Type B pancreatic cell (in vitro differentiated cells): ENCODE measurements at regions not wholly inside any gene's neighbourhood (a gene's known extent, or its start where the extent isn't known, plus 50 kb on each side); places are given as distances from the start of the nearest gene placed in this dataset.

ENCODE experiments used
- DNase-seq: peaks from one replicate; pipeline ENCODE4 v3.0.0; 2021; ENCODE audit warnings: mixed read lengths; ENCODE audit not compliant: unreplicated experiment; ENCODE audit errors: extremely low spot score
- H3K27ac Mint-ChIP-seq: 2 replicates; pipeline ENCODE4 v1.8.0; 2021; ENCODE audit warnings: mild to moderate bottlenecking, mixed read lengths
- H3K27me3 Mint-ChIP-seq: 2 replicates; pipeline ENCODE4 v1.8.0; 2021; ENCODE audit warnings: mixed read lengths
- H3K36me3 Mint-ChIP-seq: 2 replicates; pipeline ENCODE4 v1.8.0; 2021; ENCODE audit warnings: mixed read lengths
- H3K4me1 Mint-ChIP-seq: one replicate; pipeline ENCODE4 v1.8.0; 2021; ENCODE audit warnings: mixed read lengths; ENCODE audit not compliant: unreplicated experiment
- H3K4me3 Mint-ChIP-seq: 2 replicates; pipeline ENCODE4 v1.8.0; 2021; ENCODE audit warnings: mild to moderate bottlenecking, mixed read lengths
- H3K9me3 Mint-ChIP-seq: 2 replicates; pipeline ENCODE4 v1.8.0; 2021; ENCODE audit warnings: mixed read lengths
- TF ChIP-seq, protein P1 (sequence below): fragments of 200-600 bp; sonication (generic); conservative IDR thresholded peaks from 2 replicates; pipeline ENCODE4 v1.5.0; 2021; ENCODE audit warnings: antibody characterized with exemption, mild to moderate bottlenecking

DNA sequence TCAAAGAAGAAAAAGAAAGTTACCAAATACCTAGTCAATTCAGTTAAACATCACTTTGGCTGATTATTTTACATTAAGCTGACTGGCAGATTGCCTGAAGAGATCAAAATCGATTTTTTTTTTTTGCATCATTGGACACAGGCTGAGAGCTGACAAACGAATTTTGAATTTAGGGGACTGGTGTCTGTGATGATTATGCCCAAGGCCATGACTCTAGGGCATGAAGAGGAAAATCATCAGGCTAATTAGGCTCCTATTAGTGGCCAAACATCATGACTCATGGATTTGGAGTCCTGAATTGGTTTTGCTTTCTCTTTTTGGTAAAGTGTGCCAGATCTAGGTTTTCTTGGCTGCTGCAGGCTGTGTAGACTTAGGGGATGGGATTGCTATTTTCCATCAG lies 829.3 kb upstream of the LCORL start:
- Mint-ChIP-seq H3K27me3 (no peaks in the 10 kb centered on the region), H3K4me3 (no peak overlapping the region), H3K9me3 (peaks cover 13% of the 10 kb centered on the region), H3K27ac (no peak overlapping the region), H3K4me1 (peaks cover 7% of the 10 kb centered on the region), H3K36me3 (no peaks in the 10 kb centered on the region)
- TF ChIP-seq, protein P1, sequence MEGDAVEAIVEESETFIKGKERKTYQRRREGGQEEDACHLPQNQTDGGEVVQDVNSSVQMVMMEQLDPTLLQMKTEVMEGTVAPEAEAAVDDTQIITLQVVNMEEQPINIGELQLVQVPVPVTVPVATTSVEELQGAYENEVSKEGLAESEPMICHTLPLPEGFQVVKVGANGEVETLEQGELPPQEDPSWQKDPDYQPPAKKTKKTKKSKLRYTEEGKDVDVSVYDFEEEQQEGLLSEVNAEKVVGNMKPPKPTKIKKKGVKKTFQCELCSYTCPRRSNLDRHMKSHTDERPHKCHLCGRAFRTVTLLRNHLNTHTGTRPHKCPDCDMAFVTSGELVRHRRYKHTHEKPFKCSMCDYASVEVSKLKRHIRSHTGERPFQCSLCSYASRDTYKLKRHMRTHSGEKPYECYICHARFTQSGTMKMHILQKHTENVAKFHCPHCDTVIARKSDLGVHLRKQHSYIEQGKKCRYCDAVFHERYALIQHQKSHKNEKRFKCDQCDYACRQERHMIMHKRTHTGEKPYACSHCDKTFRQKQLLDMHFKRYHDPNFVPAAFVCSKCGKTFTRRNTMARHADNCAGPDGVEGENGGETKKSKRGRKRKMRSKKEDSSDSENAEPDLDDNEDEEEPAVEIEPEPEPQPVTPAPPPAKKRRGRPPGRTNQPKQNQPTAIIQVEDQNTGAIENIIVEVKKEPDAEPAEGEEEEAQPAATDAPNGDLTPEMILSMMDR = no peak
- no peak for DNase-seq

DNA sequence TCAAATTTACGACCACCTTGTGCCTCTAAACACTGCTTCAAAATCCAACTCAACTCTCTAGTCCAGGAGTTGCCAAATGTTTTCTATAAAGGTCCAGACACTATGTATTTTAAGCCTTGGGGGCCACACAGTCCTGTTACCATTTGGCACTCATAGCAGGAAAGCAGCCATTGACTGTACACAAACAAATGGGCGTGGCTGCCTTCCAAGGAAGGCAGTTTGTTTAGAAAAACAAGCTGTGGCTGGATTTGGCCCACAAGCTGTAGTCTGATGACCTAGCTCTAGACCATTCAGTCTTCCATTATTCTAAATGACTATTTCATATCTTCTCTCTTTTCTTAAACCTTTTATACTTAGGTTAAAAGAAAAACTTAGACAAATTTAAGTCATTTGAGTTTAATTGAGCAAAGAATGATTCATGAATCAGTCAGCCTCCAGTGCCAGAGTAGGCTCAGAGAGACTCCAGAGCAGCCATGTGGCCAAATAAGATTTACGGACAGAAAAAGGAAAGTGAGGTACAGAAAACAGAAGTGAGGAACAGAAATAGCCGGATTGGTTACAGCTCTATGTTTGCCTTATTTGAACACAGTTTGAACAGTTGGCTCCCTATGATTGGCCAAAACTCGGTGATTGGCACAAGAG lies 825.8 kb upstream of the LCORL start:
- no peaks in the 10 kb centered on the region for H3K36me3 Mint-ChIP-seq
- no peak overlapping the region for H3K4me3 Mint-ChIP-seq

DNA sequence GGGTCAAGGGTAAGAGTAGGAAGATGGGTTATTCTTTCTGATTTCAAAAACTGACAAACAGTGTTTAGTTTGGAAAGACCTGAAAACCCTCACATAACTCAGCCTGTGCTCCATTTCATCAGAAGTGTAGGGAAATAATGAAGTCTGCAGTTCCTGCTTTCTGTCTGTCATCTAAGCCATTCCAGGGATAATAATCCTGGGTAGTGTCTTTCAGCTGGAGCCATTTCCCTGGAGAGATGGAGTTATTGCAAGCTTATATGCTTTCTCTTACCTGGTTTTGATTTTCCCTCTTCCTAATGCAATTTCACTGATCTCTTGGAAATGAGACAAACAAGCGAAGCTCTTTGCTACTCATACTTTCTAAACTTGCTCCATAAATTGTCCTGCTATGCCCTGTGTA lies 824.8 kb upstream of the LCORL start:
- TF ChIP-seq, protein P1 = no peak
- Mint-ChIP-seq H3K27ac (no peak overlapping the region), H3K4me1 (peaks cover 7% of the 10 kb centered on the region), H3K27me3 (no peaks in the 10 kb centered on the region), H3K9me3 (peaks cover 25% of the 10 kb centered on the region), H3K36me3 (no peaks in the 10 kb centered on the region), H3K4me3 (no peak overlapping the region)
- no peak for DNase-seq

More for the DNA sequence above, 825.8 kb upstream of the LCORL start:
- DNase-seq = no peak
- H3K9me3 Mint-ChIP-seq = peaks cover 17% of the 10 kb centered on the region
- no peaks in the 10 kb centered on the region for H3K27me3 Mint-ChIP-seq
- no peak overlapping the region for H3K27ac Mint-ChIP-seq
- peaks cover 7% of the 10 kb centered on the region for H3K4me1 Mint-ChIP-seq
- TF ChIP-seq, protein P1 = no peak

DNA sequence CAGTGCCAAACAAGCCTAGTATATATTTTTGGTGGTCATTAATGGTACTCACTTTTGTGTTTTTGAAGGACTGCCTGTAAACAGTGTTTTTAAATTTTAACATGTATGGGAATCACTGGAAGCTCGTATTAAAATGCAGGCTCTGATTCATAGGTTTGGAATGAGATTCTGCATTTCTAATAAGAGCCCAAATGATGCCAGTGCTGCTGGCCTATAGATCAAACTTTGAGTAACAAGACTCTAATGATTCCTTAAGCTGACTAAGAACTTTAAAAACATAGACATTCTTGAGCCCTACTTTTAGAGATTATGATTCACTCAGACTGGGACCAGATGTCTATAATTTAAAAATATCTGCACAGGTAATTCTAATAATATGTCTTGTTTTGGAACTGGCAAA lies 823.2 kb upstream of the LCORL start:
- TF ChIP-seq, protein P1 = no peak
- no peak for DNase-seq
- Mint-ChIP-seq H3K27me3 (no peaks in the 10 kb centered on the region), H3K9me3 (peaks cover 20% of the 10 kb centered on the region), H3K27ac (no peak overlapping the region), H3K4me1 (peaks cover 7% of the 10 kb centered on the region), H3K4me3 (no peak overlapping the region), H3K36me3 (no peaks in the 10 kb centered on the region)

DNA sequence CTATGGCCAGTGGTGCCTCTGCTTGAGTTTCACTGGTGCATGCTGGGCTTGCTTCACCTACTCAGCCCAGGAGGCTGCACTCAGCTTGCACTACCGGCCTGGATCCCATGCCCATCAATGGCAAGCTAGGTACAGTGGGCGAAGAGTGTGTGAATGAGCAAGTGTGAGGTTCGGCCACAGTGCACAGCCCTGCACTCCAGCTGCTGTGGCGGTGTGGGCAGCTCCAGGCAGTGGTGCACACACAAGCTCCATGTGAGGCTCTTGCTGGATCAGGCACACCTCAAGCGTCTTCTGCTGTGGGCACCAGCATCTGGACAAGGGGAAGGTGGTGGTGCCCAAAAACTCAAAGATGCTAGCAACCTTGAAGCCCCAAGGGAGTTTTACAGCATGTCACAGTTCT lies 820.9 kb upstream of the LCORL start:
- H3K27ac Mint-ChIP-seq = no peak overlapping the region
- H3K4me3 Mint-ChIP-seq = no peak overlapping the region
- TF ChIP-seq, protein P1 = no peak
- DNase-seq = no peak
- no peaks in the 10 kb centered on the region for H3K36me3 Mint-ChIP-seq
- H3K4me1 Mint-ChIP-seq = peaks cover 11% of the 10 kb centered on the region
- peaks cover 19% of the 10 kb centered on the region for H3K9me3 Mint-ChIP-seq
- no peaks in the 10 kb centered on the region for H3K27me3 Mint-ChIP-seq

DNA sequence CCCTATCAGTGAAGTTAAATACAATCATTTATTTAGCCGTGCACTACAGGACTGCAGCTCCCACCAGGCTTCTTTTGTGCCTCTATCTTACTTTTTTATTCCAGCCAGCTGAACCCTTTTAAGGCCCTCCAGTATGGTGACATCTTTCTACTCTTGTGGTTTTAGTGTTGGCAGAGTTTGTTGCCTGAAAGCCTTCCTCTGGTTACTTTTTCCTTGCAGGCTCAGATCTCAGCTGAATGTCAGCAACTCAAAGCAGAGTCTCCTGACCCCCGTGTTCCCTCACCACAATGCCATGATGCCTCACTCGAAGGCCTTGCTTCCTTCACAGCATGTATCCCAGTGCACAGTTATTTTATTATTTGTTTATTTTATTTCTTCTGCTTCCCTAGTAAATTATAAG lies 818.9 kb upstream of the LCORL start:
- Mint-ChIP-seq H3K27me3 (no peaks in the 10 kb centered on the region), H3K36me3 (no peaks in the 10 kb centered on the region), H3K4me1 (peaks cover 4% of the 10 kb centered on the region), H3K9me3 (peaks cover 12% of the 10 kb centered on the region), H3K27ac (no peak overlapping the region), H3K4me3 (no peak overlapping the region)
- DNase-seq = no peak
- TF ChIP-seq, protein P1 = no peak
